GM21529 (cell line): ENCODE measurements at regions not wholly inside any gene's neighbourhood (a gene's known extent, or its start where the extent isn't known, plus 50 kb on each side); places are given as distances from the start of the nearest gene placed in this dataset.

ENCODE experiments used
- ATAC-seq: cut with Tn5 transposase; IDR thresholded peaks from one replicate; pipeline ENCODE4 v1.9.1; 2021; ENCODE audit not compliant: unreplicated experiment

DNA sequence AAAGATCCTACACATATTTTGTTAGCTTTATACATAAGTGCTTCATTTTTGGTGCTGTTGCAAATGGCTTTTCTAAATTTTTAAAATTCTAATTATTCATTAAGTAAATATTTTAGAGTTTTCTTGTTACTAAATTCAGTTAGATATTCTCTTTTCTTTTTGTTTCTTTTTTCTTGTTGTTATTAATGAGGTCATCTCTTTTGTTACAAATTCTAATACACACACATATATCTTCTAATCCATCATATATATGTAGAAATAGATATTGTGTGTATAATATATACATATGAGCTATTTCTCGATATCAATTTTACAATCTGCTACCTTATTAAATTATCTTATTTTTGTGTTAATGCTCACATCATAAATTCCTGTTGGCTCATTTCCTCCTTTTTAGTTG is 255.9 kb downstream of the GALR1 start:
- no peak for ATAC-seq

DNA sequence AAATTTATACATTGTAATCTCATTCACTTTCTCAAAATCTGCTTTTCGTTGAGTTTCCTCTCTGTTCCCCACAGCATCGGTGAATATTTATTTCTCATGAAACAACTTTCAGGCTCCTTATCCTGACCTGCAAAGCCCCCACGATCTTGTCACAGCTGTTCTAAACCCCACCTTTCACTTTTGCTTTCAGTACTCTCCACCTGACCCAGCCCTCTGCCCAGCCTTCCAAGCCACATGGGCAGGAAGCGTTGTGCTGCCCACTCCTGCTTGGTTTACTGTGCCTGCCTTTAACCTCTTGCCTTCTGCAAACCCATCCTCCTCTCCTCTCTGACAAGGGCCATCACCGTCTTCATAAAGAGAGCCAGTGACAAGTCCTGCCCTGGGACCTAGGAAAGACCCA is 262.5 kb downstream of the GALR1 start:
- no peak for ATAC-seq

DNA sequence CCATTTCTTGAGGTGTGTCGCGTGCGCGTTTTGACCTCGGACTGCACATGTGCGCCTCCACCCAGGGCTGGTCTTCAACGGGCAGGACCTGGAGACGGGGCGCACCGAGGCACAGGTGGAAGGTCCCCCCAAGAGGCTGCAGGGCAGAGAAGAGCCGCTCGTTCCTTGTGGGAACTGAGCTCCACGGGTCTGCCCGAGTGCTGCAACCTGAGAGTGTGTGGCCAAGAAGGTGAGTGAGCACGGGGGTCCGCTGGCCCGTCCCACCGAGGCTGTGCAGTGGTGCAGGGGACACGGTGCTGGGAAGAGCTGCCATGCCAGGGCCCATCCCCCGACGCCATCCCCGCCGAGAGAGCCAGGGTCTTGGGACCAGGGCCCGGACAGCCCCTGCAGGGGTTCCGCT is 268.3 kb downstream of the GALR1 start:
- ATAC-seq: no peak

DNA sequence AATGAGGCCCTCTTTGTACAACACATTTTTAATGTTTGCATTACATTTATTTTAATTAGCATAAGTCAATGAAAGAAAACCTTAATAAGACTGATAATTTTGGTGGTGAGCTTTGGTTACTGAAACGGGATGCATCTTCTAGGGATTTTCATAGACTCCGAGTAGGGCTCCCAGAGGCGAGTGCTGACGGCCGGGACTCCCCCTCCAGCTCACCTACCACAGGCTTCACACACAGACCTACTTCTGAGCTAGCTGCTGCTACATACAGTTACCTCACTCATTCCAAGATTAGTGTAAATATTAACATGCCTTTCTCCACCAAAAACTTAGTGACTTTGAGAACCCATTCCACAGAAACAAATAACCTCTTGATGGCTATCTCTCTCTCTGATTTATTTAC is 271.1 kb downstream of the GALR1 start:
- no peak for ATAC-seq

DNA sequence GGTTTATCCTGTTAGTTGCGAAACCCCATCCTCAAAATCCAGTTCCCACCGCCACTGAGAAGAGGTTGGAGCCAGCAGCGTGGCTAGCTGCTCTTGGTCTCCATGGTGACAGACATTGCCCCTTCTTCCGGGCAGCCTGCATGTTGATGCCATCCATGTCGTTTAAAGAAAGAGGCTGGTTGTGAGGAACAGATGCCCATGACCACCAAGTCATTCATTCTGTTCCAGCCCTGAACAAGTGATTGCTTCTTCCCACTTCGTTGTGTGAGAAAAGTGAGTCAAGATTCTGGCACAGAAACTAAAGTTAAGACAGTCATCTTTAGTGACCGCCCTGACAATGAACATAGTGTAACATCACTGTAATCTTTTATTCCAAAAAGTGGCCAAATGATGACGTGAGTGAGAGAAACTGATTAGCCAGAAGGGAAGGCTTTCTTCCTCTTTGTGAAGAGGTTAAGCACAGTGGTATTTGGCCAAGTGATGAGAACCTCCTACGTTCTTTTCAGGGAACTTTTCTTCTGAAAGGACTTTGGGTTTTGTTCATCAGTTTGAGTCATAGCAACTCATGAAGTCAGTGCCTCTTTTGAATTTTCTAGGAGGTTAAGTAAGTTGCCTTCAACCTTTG is 272.5 kb downstream of the GALR1 start:
- no peak for ATAC-seq

DNA sequence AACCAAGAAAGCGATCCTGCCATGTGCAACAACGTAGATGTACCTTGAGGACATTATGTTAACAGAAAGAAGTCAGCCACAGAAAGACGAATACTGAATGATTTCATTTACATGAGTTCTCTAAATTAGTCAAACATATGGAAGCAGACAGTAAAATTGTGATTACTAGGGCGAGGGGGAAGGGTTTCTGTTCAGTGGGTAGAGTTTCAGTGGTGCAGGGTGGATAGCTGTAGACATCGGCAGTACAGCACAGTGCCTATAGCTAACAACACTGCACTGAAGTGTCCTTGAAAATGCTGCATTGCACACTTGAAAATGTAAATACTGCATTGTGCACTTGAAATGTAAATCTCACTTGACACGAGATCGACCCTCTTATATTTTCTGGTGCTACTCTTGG is 275.3 kb downstream of the GALR1 start:
- ATAC-seq: no peak

DNA sequence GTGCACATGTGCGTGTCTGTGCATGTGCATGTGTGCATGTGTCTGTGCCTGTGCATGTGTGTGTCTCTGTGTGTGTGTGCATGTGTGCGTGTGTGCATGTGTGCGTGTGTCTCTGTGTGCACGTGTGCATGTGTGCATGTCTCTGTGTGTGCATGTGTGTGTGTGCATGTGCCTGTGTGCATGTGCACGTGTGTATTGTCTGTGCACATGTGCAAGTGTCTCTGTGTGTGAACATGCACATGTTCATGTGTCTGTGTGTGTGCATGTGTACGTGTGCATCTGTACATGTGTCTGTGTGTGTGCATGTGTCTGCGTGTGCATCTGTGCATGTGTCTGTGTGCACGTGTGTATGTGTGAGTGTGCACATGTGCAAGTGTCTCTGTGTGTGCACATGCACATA is 277.3 kb downstream of the GALR1 start:
- ATAC-seq: no peak

DNA sequence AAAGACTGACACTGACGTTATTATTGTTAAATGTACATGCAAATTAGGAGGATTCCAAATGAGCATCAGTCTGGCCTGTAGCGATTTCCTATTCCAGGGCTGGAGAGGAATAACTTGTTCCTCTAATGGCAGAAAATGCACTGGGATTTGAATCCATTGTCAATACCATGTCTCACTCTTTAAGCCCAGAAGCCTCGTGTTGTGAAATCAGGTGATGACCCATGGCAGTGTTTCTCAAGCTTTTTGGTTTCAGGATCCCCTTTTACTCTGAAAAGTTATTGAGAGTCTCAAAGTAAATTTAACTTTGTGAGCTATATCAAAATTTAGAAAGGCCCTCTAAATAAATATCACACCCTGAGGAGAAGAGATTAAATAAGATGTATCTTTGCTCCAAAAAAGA is 279.2 kb downstream of the GALR1 start:
- no peak for ATAC-seq

DNA sequence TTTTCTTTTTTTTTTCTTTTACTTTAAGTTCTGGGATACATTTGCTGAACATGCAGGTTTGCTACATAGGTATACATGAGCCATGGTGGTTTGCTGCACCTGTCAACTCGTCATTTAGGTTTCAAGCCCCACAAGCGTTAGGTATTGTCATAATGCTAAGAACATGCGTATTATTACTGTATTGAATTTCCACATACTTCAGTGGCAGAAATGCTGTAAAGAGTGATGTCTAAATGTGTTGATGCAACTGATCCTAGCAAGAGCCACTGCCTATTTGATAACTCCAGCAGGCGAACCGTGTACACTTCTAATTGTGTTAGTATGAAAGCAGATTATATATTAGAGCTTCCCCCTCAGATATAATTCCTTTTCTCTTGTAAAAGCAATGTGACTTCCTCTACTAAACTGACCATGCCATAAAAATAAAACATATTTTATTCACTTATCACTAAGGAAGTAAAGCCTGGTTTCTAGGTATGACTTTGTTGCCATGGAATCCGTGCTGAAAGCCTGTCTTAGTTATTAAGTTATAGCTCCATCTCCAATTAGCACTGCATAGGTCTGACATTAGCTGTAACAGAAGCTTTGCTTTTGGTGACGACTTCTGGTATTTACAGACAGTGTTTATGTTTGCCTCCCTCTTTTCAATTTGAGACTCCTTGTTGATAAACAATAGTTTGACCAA is 280.0 kb downstream of the GALR1 start:
- ATAC-seq: no peak

DNA sequence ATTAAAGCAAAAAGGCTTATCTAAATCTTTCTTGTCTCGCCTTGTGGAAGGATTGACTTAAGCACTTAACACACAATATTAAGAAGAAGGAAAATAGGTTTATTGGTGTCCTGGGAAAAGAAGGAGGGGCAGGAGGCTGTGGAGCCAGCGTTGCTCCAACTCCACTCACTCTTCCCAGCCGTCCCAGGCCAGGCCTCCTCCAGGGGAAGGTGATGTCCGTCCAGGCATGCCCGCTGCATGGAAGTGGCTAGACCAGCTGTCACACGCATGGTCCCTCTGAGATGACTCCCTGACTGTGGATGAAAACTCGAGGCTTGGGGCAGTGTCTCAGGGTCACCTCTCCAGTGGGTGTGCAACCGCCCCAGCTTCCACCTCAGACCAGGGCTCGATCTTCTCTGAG is 281.1 kb downstream of the GALR1 start:
- ATAC-seq: no peak

DNA sequence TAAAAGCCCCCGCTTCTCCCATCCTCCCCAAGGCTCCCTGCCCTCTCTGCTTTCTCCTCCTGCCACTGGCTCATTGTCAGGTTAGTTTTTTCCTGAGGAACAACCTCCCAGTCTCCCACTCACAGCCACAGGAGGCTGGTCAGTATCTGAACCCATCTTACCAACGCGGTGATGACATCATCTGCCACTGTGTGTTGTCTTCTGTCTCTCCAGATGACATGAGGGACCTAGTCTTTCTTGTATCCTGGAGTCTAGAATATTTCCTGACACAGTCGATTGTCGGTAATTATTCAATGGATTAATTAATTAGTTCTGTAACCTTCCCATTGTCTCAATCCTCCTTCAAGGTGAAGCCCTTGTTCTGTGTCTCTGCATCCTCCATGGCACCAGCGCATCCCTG is 290.2 kb downstream of the GALR1 start:
- ATAC-seq: no peak

DNA sequence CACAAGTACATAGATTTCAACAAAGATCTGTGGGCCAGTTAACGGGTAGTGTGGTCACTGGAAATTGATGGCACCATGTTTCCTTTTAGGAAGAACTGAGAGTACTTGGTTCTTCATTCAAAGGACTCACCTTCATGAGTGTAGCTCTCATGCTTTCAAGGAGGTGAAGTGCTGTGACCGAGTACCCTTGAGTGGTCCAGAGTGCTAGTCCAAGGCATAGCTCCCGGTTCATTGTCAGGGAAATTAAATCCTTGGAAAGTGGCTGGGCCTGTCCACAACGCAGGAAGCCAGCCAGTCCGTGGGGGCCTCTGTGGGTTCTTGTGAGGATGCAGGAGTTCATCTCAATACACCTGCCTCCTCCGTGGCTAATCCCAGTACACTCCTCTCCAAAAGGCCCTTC is 295.1 kb downstream of the GALR1 start:
- no peak for ATAC-seq

DNA sequence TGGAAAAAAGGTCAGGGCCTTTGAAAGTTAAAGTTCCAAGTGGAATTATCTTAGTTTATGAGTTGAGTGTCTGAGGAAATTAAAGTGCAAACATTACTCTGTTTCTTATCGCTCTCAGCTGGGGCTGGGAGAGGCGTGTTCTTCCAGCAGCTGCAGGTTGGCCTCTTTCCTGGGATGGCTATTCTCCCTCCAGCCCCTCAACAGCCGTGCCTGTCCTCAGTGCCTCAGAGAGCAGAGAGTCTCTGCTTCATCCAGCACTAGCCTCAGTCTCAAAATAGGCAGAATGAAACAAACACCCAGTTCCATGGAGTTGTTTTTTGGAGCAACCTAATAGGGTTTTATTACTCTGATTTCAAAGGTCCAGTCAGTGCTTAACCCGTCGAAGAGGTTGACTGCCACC is 298.1 kb downstream of the GALR1 start:
- ATAC-seq: no peak

DNA sequence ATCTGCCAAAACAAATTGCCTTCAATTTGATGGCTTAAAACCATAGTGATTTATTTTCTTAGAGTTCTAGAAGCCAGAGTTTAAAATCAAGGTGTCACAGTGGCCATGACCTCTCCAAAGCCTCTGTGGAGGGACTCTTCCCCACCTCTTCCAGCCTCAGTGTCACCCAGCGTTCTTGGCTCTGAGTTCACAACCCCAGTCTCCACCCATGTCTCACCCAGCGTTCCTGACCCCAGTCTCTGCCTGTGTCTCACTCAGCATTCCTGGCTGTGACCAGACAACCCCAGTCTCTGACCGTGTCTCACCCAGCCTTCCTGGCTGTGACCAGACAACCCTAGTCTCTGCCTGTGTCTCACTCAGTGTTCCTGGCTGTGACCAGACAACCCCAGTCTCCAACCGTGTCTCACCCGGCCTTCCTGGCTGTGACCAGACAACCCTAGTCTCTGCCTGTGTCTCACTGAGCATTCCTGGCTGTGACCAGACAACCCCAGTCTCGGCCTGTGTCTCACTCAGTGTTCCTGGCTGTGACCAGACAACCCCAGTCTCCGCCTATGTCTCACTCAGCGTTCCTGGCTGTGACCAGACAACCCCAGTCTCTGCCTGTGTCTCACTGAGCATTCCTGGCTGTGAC is 299.3 kb downstream of the GALR1 start:
- no peak for ATAC-seq

DNA sequence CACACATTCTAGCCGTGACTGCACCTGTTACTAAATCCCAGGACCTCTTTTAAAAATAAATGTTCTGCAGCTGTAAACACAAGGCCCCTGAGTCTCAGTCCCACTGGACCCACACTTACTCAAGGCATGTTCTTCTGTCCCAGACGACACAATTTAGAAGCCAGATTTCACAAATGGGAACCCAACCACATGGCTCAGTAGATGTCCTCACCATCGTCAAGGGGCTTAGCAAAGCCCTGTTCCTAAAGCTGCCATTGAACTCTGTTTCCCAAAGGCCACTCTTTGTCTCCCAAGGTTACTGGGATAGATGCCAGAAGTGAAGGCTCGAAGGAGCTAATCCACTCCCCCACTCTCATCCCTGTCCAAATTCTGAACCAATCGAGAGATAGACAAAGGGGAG is 301.0 kb downstream of the GALR1 start:
- no peak for ATAC-seq

DNA sequence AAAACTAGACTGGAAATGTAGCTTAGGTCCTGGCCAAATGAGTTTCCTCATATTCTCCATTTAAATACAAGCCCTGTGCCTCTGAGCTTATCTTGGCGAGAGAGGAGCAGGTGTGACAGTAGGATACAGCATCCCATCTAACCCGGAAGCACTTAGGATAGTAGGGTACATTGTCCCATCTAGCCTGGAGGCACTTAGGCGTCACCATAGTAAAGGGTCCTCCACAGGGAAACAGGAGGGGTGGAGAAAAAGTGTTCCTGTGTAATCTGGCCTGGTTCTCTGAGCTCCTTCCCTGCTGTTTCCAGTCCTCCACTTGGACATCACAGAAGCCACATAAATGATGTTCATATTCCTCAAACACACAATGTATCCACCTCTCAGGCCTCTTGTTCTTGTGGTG is 301.4 kb downstream of the GALR1 start:
- no peak for ATAC-seq

DNA sequence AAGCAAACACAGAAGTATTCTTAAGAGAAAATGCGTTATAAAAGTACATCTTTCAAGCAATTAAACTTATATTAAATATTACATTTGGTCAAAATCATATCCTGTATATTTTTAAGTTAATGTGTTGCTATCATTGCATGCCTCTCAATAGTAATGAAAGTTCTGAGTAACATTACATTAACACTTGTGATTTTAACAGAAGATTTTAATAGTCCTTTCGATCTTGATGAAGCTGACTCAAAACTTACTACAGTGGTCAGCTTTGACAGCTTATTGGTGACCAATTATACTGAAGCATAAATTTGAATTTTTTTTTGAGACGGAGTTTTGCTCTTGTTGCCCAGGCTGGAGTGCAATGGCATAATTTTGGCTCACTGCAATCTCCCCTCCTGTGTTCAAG is 303.3 kb downstream of the GALR1 start:
- ATAC-seq: no peak

DNA sequence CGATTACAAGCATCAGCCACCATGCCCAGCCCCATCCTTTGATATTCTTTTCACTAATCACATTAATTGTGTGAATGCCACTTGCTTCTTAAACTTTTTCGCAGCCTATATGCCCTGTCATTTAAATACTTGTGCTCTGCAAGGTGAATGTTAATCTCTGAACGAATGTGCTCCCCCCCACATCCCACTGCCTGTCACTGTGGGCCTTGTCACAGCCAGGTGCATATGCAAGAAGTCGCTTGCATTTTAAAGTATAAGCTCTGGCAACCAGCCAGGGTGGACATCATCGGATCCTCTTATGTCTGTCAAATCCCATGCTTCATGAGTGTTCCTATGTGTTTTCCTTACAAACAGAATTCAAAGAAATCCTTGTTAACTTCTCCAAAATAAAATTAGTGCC is 304.4 kb downstream of the GALR1 start:
- no peak for ATAC-seq

DNA sequence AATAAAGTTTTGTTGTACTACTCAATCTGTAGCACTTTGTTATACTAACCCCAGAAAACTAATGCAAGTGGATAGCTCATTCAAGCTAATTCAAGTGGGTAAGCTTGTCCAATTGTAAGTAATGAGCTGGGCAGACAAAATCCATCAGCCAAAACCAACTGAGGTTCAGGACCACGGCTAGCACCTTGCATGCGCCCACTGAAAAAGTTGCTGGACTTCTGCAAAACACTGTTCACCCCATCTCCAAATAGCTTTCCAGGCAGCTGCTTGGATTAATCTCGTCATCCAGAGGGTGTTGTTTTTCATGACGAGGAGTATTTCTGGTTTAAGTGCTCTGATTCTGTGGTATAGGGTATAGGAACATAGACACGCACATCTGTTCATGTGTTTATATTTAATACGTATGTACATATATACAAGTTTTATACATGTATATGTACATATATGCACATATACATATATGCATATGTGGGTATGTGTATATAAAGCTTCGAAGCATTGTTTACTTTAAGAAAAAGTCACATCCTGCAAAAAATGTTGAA is 307.5 kb downstream of the GALR1 start:
- no peak for ATAC-seq

DNA sequence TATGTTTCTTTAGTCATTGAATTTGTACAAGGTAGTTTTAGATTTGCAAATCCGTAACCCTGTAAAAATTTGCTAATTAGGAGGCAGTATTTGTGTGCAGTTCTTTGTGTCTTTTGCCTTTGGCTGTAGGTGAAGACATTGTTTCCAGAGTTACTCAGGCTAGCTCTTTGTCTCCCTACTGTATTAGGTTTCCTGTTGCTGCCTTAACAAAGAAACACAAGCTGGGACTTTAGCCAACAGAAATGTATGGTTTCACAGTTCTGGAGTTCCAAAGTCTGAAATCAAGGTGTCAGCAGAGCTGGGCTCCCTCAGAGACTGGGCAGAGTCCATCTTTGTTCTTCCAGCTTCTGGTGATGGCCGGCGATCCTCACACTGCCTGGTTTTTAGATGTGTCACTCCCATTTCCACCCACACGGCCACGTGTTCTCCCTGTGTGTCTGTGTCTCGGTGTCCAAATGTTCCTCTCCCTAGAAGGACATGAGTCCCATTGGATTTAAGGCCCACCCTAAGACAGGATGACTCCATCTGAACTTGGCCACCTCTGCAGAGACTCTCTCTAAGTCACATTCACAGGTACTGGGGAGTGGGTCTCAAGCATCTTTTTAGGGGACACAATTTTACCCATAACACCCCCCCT is 309.7 kb downstream of the GALR1 start:
- ATAC-seq: no peak

DNA sequence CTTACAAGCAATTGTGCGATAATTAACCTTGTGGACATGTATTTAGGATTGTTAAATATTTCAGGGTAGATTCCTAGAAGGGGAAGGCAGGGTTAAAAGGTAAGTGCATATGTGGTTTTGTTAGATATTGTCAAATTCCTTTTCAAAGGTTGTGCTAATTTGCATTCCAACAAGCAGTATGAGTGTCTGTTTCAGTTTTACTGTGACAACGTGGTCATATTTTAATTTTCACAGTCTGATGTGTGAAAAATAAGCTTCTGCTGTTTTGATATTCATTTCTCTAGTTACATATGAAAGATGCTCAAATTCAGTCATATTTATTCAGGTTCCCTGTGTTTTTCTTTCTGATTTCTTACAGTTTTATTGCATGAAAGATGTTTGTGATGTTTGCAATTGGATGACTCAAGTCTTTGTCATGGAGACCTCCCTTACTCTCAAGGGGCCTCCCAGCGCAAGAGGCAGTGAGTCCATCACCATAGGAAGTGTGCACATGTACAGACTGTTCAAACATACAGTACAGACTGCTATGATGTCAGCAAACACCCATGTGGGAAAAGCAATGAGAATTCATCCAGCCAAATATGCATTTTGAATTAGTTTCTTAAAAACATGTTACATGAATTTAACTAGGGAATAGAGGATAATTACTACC is 310.8 kb downstream of the GALR1 start:
- ATAC-seq: peak; percentile 78
